Hepatocyte (in vitro differentiated cells): ENCODE measurements at regions not wholly inside any gene's neighbourhood (a gene's known extent, or its start where the extent isn't known, plus 50 kb on each side); places are given as distances from the start of the nearest gene placed in this dataset.

Source experiments
- DNase-seq: peaks from one replicate; pipeline ENCODE4 v3.0.0-alpha.2; 2016; ENCODE audit warnings: low spot score
- H2AFZ ChIP-seq: fragments of 200-600 bp; sonication (generic); 2 replicates; pipeline ENCODE4 v1.6.0; 2016; ENCODE audit warnings: antibody characterized with exemption, mild to moderate bottlenecking
- H3K27ac ChIP-seq: fragments of 200-600 bp; sonication (generic); 2 replicates; pipeline ENCODE4 v1.5.1; 2016; ENCODE audit warnings: mild to moderate bottlenecking
- H3K27me3 ChIP-seq: fragments of 200-600 bp; sonication (generic); 2 replicates; pipeline ENCODE4 v1.6.1; 2016
- H3K36me3 ChIP-seq: fragments of 200-600 bp; sonication (generic); replicated peaks from 2 replicates; pipeline ENCODE4 v1.5.1; 2016; ENCODE audit warnings: low read depth; ENCODE audit not compliant: insufficient read depth
- H3K4me1 ChIP-seq: fragments of 200-600 bp; sonication (generic); 2 replicates; pipeline ENCODE4 v1.5.1; 2016; ENCODE audit warnings: mild to moderate bottlenecking, moderate library complexity; ENCODE audit not compliant: insufficient read depth
- H3K4me2 ChIP-seq: fragments of 200-600 bp; sonication (generic); 2 replicates; pipeline ENCODE4 v1.6.0; 2016
- H3K4me3 ChIP-seq: fragments of 200-600 bp; sonication (generic); 2 replicates; pipeline ENCODE4 v1.5.1; 2016; ENCODE audit warnings: mild to moderate bottlenecking
- H3K79me2 ChIP-seq: fragments of 200-600 bp; sonication (generic); 2 replicates; pipeline ENCODE4 v1.6.0; 2017; ENCODE audit warnings: mild to moderate bottlenecking
- H3K9me2 ChIP-seq: fragments of 200-600 bp; sonication (generic); replicated peaks from 2 replicates; pipeline ENCODE4 v1.6.0; 2017; ENCODE audit warnings: mild to moderate bottlenecking; ENCODE audit not compliant: insufficient read depth
- H3K9me3 ChIP-seq: fragments of 200-600 bp; sonication (generic); 2 replicates; pipeline ENCODE4 v1.5.1; 2016; ENCODE audit warnings: low read depth, mild to moderate bottlenecking
- H4K20me1 ChIP-seq: fragments of 200-600 bp; sonication (generic); 2 replicates; pipeline ENCODE4 v1.6.0; 2016; ENCODE audit warnings: mild to moderate bottlenecking; ENCODE audit not compliant: insufficient read depth, poor library complexity, severe bottlenecking
- EZH2 ChIP-seq: fragments of 200-600 bp; sonication (generic); IDR thresholded peaks from 2 replicates; pipeline ENCODE4 v1.6.1; 2016; ENCODE audit warnings: antibody characterized with exemption, mild to moderate bottlenecking, borderline replicate concordance
- EZH2phosphoT487 ChIP-seq: fragments of 200-600 bp; sonication (generic); IDR thresholded peaks from one replicate; pipeline ENCODE4 v1.6.1; 2018; ENCODE audit warnings: antibody characterized with exemption, mild to moderate bottlenecking, low read depth, moderate library complexity; ENCODE audit not compliant: unreplicated experiment, severe bottlenecking
- WGBS: methylation state at CpG from one replicate; pipeline ENCODE4 v1.1.6; 2016; ENCODE audit warnings: low lambda C conversion rate; ENCODE audit errors: missing lambda C conversion rate; 5-methylcytosine and 5-hydroxymethylcytosine counted together
- TF ChIP-seq, protein P1 (sequence below): fragments of 200-600 bp; sonication (generic); IDR thresholded peaks from 2 replicates; pipeline ENCODE4 v1.5.1; 2016; ENCODE audit warnings: antibody characterized with exemption, mild to moderate bottlenecking; ENCODE audit not compliant: poor library complexity

DNA sequence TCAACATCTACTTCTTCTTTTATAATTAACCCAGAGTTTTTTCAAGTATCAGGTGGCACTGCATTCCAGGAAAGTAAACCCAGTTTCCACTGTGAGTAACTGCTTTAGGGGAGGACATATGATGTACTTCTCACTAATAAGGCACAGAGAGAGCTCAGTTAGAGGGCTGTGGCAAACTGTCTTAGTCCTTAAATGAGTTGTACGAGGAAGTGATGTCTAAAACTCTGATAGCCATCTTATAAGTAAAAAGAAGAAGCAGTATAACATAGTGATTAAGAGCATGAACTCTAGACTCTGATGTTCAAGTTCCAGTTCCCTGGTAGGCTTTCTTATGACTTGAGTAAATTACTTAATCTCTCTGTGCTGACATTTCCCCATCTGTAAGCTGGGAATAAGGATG, 58.7 kb upstream of the PTGS2 start:
- WGBS: 76% methylated on average over 1 of the region's 1 CpG
- Histone ChIP-seq H3K27ac (no peak overlapping the region), H2AFZ (no peak overlapping the region), H3K79me2 (no peaks in the 10 kb centered on the region), H3K4me1 (no peaks in the 10 kb centered on the region), H3K27me3 (no peaks in the 10 kb centered on the region), H3K4me3 (no peak overlapping the region), H3K36me3 (no peaks in the 10 kb centered on the region), H3K9me2 (no peaks in the 10 kb centered on the region), H3K9me3 (no peaks in the 10 kb centered on the region), H4K20me1 (no peaks in the 10 kb centered on the region), H3K4me2 (no peak overlapping the region)
- TF ChIP-seq EZH2 (no peak), EZH2phosphoT487 (no peak)
- TF ChIP-seq, protein P1, sequence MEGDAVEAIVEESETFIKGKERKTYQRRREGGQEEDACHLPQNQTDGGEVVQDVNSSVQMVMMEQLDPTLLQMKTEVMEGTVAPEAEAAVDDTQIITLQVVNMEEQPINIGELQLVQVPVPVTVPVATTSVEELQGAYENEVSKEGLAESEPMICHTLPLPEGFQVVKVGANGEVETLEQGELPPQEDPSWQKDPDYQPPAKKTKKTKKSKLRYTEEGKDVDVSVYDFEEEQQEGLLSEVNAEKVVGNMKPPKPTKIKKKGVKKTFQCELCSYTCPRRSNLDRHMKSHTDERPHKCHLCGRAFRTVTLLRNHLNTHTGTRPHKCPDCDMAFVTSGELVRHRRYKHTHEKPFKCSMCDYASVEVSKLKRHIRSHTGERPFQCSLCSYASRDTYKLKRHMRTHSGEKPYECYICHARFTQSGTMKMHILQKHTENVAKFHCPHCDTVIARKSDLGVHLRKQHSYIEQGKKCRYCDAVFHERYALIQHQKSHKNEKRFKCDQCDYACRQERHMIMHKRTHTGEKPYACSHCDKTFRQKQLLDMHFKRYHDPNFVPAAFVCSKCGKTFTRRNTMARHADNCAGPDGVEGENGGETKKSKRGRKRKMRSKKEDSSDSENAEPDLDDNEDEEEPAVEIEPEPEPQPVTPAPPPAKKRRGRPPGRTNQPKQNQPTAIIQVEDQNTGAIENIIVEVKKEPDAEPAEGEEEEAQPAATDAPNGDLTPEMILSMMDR: no peak
- no peak for DNase-seq

DNA sequence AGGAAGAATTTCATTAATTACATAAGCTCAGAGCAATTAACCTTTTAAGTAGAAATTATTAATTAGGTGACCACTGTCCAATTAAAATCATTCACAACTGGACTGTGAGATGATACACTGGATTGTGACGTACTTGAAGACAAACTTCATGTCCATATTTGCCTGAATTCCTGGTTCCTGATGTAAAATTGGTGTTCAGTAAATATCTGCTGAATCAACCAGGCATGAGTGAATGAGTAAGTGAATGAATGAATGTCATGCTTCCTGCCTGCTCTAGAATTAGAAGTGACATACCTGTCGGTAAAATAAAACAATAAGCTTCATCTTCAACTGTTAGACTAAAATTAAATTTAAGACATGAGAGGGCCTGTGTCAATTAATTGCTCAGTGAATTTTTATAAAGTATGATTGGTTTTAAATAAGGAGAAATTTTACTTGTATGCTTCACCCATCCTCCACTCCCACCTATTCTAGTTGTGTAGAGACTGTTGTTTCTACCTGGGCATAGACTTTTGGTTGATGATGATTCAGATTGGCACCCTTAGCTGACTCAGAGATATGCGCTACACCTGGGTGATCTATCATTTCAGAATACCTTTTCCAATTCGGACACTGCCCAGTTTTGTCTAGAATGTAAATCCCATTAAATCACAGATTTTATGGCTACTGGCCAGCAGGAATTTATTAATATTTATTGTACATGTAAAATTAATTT, 56.9 kb upstream of the PTGS2 start:
- no peak overlapping the region for H3K27ac ChIP-seq
- H3K9me2 ChIP-seq: no peaks in the 10 kb centered on the region
- 95% methylated on average over 4 of the region's 4 CpGs for WGBS
- H3K79me2 ChIP-seq: no peaks in the 10 kb centered on the region
- TF ChIP-seq, protein P1: no peak
- TF ChIP-seq EZH2 (no peak), EZH2phosphoT487 (no peak)
- no peaks in the 10 kb centered on the region for H3K4me1 ChIP-seq
- H3K9me3 ChIP-seq: no peaks in the 10 kb centered on the region
- DNase-seq: no peak
- H2AFZ ChIP-seq: no peak overlapping the region
- H4K20me1 ChIP-seq: no peaks in the 10 kb centered on the region
- H3K4me2 ChIP-seq: no peak overlapping the region
- no peak overlapping the region for H3K4me3 ChIP-seq
- no peaks in the 10 kb centered on the region for H3K27me3 ChIP-seq
- no peaks in the 10 kb centered on the region for H3K36me3 ChIP-seq

GRCh38 chr1:186735463-186735862, 55.2 kb upstream of the PTGS2 start:
- no peak overlapping the region for H3K4me2 ChIP-seq
- no peak overlapping the region for H3K4me3 ChIP-seq
- H4K20me1 ChIP-seq: no peaks in the 10 kb centered on the region
- no peak overlapping the region for H2AFZ ChIP-seq
- no peak overlapping the region for H3K27ac ChIP-seq
- WGBS: 97% methylated on average over 1 of the region's 1 CpG
- no peaks in the 10 kb centered on the region for H3K9me3 ChIP-seq
- no peaks in the 10 kb centered on the region for H3K9me2 ChIP-seq
- H3K27me3 ChIP-seq: no peaks in the 10 kb centered on the region
- no peaks in the 10 kb centered on the region for H3K4me1 ChIP-seq
- H3K36me3 ChIP-seq: no peaks in the 10 kb centered on the region
- TF ChIP-seq EZH2 (no peak), EZH2phosphoT487 (no peak)
- TF ChIP-seq, protein P1: no peak
- no peak for DNase-seq
- no peaks in the 10 kb centered on the region for H3K79me2 ChIP-seq
